ENCODE measurements at regions not wholly inside any gene's neighbourhood (a gene's known extent, or its start where the extent isn't known, plus 50 kb on each side); places are given as distances from the start of the nearest gene placed in this dataset.
A peak's percentile ranks its signal among the peaks of the same experiment; 100 is the strongest.

- DNase-seq (ENCODE audit: extremely low spot score) = no peak
- ChIA-PET POLR2A (no interaction called here), CTCF (no interaction called here)
- peak; percentile 77 for TF ChIP-seq PKNOX1 (IDR thresholded peaks at IDR 0.05)
- TF ChIP-seq L3MBTL2 (conservative IDR thresholded peaks at IDR 0.05) = no peak
- TF ChIP-seq FOXK2 (IDR thresholded peaks at IDR 0.05) = no peak
- no peak for TF ChIP-seq LEF1 (IDR thresholded peaks at IDR 0.05; ENCODE audit: borderline replicate concordance)
- no peak for TF ChIP-seq CTBP1 (IDR thresholded peaks at IDR 0.05; ENCODE audit: borderline replicate concordance)
These were observed 1152.6 kb downstream of the NSUN3 start for GRCh38 chr3:95215437-95215957.

- ChIA-PET CTCF (no interaction called here), POLR2A (no interaction called here)
- TF ChIP-seq L3MBTL2 (conservative IDR thresholded peaks at IDR 0.05) (0 out of 2 replicates have a peak, but pooled peaks have one; percentile 16), TARDBP (IDR thresholded peaks at IDR 0.05) (no peak)
- DNase-seq (ENCODE audit: extremely low spot score) = no peak
These were observed 1154.8 kb downstream of the NSUN3 start for GRCh38 chr3:95217661-95218060.

- ChIA-PET POLR2A (no interaction called here), CTCF (interaction anchor here (0.5 kb wide), 1 partner anchor 292 kb away, joined by 6 read pairs; no protein-coding TSS in a partner anchor)
- TF ChIP-seq ELF4 (IDR thresholded peaks at IDR 0.05) = no peak
- no peak for TF ChIP-seq LEF1 (IDR thresholded peaks at IDR 0.05; ENCODE audit: borderline replicate concordance)
- no peak for TF ChIP-seq FOXM1 (IDR thresholded peaks at IDR 0.05; ENCODE audit: borderline replicate concordance)
- no peak for TF ChIP-seq TARDBP (IDR thresholded peaks at IDR 0.05)
- no peak for TF ChIP-seq NFRKB (IDR thresholded peaks at IDR 0.05)
- TF ChIP-seq L3MBTL2 (conservative IDR thresholded peaks at IDR 0.05) = no peak
- TF ChIP-seq HDGF (IDR thresholded peaks at IDR 0.05; ENCODE audit: borderline replicate concordance) = no peak
- no peak for DNase-seq (ENCODE audit: extremely low spot score)
These were observed 1155.6 kb downstream of the NSUN3 start for GRCh38 chr3:95218484-95218883.

GRCh38 chr3:95226437-95226836 is 1163.6 kb downstream of the NSUN3 start:
- no peak for DNase-seq (ENCODE audit: extremely low spot score)
- POLR2A ChIA-PET = no interaction called here
- TF ChIP-seq ELF4 (IDR thresholded peaks at IDR 0.05) (no peak), HDGF (IDR thresholded peaks at IDR 0.05; ENCODE audit: borderline replicate concordance) (no peak), L3MBTL2 (conservative IDR thresholded peaks at IDR 0.05) (no peak), SUZ12 (IDR thresholded peaks at IDR 0.05) (no peak), ARNT (IDR thresholded peaks at IDR 0.05) (no peak), FOXM1 (IDR thresholded peaks at IDR 0.05; ENCODE audit: borderline replicate concordance) (no peak), LEF1 (IDR thresholded peaks at IDR 0.05; ENCODE audit: borderline replicate concordance) (no peak), NFRKB (IDR thresholded peaks at IDR 0.05) (no peak), TARDBP (IDR thresholded peaks at IDR 0.05) (no peak), PKNOX1 (IDR thresholded peaks at IDR 0.05) (no peak), ZNF384 (IDR thresholded peaks at IDR 0.05) (no peak), FOXK2 (IDR thresholded peaks at IDR 0.05) (no peak), CTBP1 (IDR thresholded peaks at IDR 0.05; ENCODE audit: borderline replicate concordance) (no peak), BHLHE40 (IDR thresholded peaks at IDR 0.05; ENCODE audit: borderline replicate concordance) (no peak), SP1 (IDR thresholded peaks at IDR 0.05) (no peak), FOXA1 (IDR thresholded peaks at IDR 0.05) (no peak)
- CTCF ChIA-PET = no interaction called here

- DNase-seq (ENCODE audit: extremely low spot score) = no peak
- ChIA-PET CTCF (no interaction called here), POLR2A (no interaction called here)
- no peak for TF ChIP-seq FOXA1 (IDR thresholded peaks at IDR 0.05)
- TF ChIP-seq ELF4 (IDR thresholded peaks at IDR 0.05) = no peak
- TF ChIP-seq HDGF (IDR thresholded peaks at IDR 0.05; ENCODE audit: borderline replicate concordance) = no peak
- TF ChIP-seq SP1 (IDR thresholded peaks at IDR 0.05) = no peak
- TF ChIP-seq BHLHE40 (IDR thresholded peaks at IDR 0.05; ENCODE audit: borderline replicate concordance) = no peak
- TF ChIP-seq NFRKB (IDR thresholded peaks at IDR 0.05) = no peak
- no peak for TF ChIP-seq L3MBTL2 (conservative IDR thresholded peaks at IDR 0.05)
These were observed 1164.2 kb downstream of the NSUN3 start for GRCh38 chr3:95227092-95227491.

- no peak for TF ChIP-seq ARNT (IDR thresholded peaks at IDR 0.05)
- ChIA-PET CTCF (no interaction called here), POLR2A (no interaction called here)
- no peak for DNase-seq (ENCODE audit: extremely low spot score)
These were observed 1165.6 kb downstream of the NSUN3 start for GRCh38 chr3:95228416-95228815.

GRCh38 chr3:95235916-95236315 is 1173.1 kb downstream of the NSUN3 start:
- ChIA-PET CTCF (no interaction called here), POLR2A (no interaction called here)
- TF ChIP-seq PKNOX1 (IDR thresholded peaks at IDR 0.05) (no peak), LEF1 (IDR thresholded peaks at IDR 0.05; ENCODE audit: borderline replicate concordance) (no peak), HDGF (IDR thresholded peaks at IDR 0.05; ENCODE audit: borderline replicate concordance) (no peak), BHLHE40 (IDR thresholded peaks at IDR 0.05; ENCODE audit: borderline replicate concordance) (no peak), ARNT (IDR thresholded peaks at IDR 0.05) (no peak)
- DNase-seq (ENCODE audit: extremely low spot score) = no peak

- ChIA-PET CTCF (no interaction called here), POLR2A (no interaction called here)
- TF ChIP-seq NFRKB (IDR thresholded peaks at IDR 0.05) (no peak), PKNOX1 (IDR thresholded peaks at IDR 0.05) (no peak), SUZ12 (IDR thresholded peaks at IDR 0.05) (no peak), FOXK2 (IDR thresholded peaks at IDR 0.05) (no peak), SP1 (IDR thresholded peaks at IDR 0.05) (no peak)
- no peak for DNase-seq (ENCODE audit: extremely low spot score)
These were observed 1174.9 kb downstream of the NSUN3 start for GRCh38 chr3:95237783-95238182.
